ENCODE measurements at regions not wholly inside any gene's neighbourhood (a gene's known extent, or its start where the extent isn't known, plus 50 kb on each side); places are given as distances from the start of the nearest gene placed in this dataset.
A peak's percentile ranks its signal among the peaks of the same experiment; 100 is the strongest.
"Not testable (repeated sequence)": the region's sequence is repeated elsewhere in the genome, so short reads cannot be mapped to it uniquely, and the experiment has no call there.

GRCh38 chr11:101705972-101706371, 122.2 kb upstream of the TRPC6 start:
- no peak for DNase-seq
- H4K5ac ChIP-seq (ENCODE audit: insufficient read length, low read depth, low read length) = no peak overlapping the region

GRCh38 chr11:101694869-101695268, 111.1 kb upstream of the TRPC6 start:
- H3K27me3 ChIP-seq (ENCODE audit: insufficient read depth, low read length); H2BK12ac ChIP-seq (ENCODE audit: insufficient read length, low read depth, low read length); H3K23ac ChIP-seq (ENCODE audit: insufficient read length, low read depth, low read length); H3K4ac ChIP-seq (ENCODE audit: low read depth, low read length); H3K27ac ChIP-seq (ENCODE audit: insufficient read length, low read depth, low read length); H4K91ac ChIP-seq (ENCODE audit: insufficient read length, low read depth, low read length); H3K56ac ChIP-seq (ENCODE audit: insufficient read length, low read depth, low read length); H3K79me2 ChIP-seq (ENCODE audit: insufficient read depth, low read length); H2BK5ac ChIP-seq (ENCODE audit: insufficient read length, low read length); H4K8ac ChIP-seq (replicated peaks; ENCODE audit: insufficient read length, low read depth, low read length); H3K4me3 Mint-ChIP-seq; H3K4me1 ChIP-seq (ENCODE audit: insufficient read depth, low read length); H3K18ac ChIP-seq (ENCODE audit: insufficient read length, low read depth, low read length); H3K79me1 ChIP-seq (ENCODE audit: insufficient read depth, low read depth, low read length, poor library complexity, severe bottlenecking); H3K4me2 ChIP-seq (ENCODE audit: insufficient read depth, insufficient read length, low read length); H3K23me2 ChIP-seq (ENCODE audit: insufficient read length, low read depth, low read length, poor library complexity, severe bottlenecking); H3K14ac ChIP-seq (ENCODE audit: insufficient read depth, low read length); H2AK5ac ChIP-seq (ENCODE audit: insufficient read length, low read length); H2AFZ ChIP-seq (ENCODE audit: low read length); H3K9ac ChIP-seq (ENCODE audit: extremely low read depth, insufficient read length, low read length); H2BK20ac ChIP-seq (ENCODE audit: low read depth, low read length, poor library complexity, severe bottlenecking); DNase-seq; H4K5ac ChIP-seq (ENCODE audit: insufficient read length, low read depth, low read length); H2BK120ac ChIP-seq (ENCODE audit: low read depth, low read length, poor library complexity, severe bottlenecking); H2BK15ac ChIP-seq (ENCODE audit: low read depth, low read length); H3K27me3 Mint-ChIP-seq (ENCODE audit: low read depth); H3K9me3 Mint-ChIP-seq; H3T11ph ChIP-seq (ENCODE audit: low read length); H4K20me1 ChIP-seq (ENCODE audit: control insufficient read depth, insufficient read depth, insufficient read length); H3K9me3 ChIP-seq (ENCODE audit: control insufficient read depth, low read depth, low read length): not testable (repeated sequence)
- WGBS (ENCODE audit: extremely low coverage, insufficient read length, low lambda C conversion rate) = no CpG with 5 or more reads among the region's 3 CpGs
- Mint-ChIP-seq H3K4me1 (peaks cover 8 to 14% of the 10 kb centered on the region in 2 experiments), H3K36me3 (ENCODE audit: insufficient read depth in 1 of 3, low read depth in 3 of 3) (peaks cover 0 to 14% (median 5%) of the 10 kb centered on the region in 3 experiments; a peak in 3 of 7 replicates), H3K27ac (peak overlapping the region in 1 of 3 experiments; percentile 96; a peak in 2 of 7 replicates)

More at GRCh38 chr11:101705972-101706371, 122.2 kb upstream of the TRPC6 start:
- Histone ChIP-seq H4K91ac (ENCODE audit: insufficient read length, low read depth, low read length) (no peak overlapping the region), H3K56ac (ENCODE audit: insufficient read length, low read depth, low read length) (no peak overlapping the region), H2BK120ac (ENCODE audit: low read depth, low read length, poor library complexity, severe bottlenecking) (no peak overlapping the region), H3K4me2 (ENCODE audit: insufficient read depth, insufficient read length, low read length) (no peak overlapping the region), H3K27me3 (ENCODE audit: insufficient read depth, low read length) (no peaks in the 10 kb centered on the region), H3K23me2 (ENCODE audit: insufficient read length, low read depth, low read length, poor library complexity, severe bottlenecking) (no peaks in the 10 kb centered on the region), H3K23ac (ENCODE audit: insufficient read length, low read depth, low read length) (no peak overlapping the region), H3K79me2 (ENCODE audit: insufficient read depth, low read length) (no peaks in the 10 kb centered on the region), H3K14ac (ENCODE audit: insufficient read depth, low read length) (no peak overlapping the region), H3K18ac (ENCODE audit: insufficient read length, low read depth, low read length) (no peak overlapping the region), H4K8ac (replicated peaks; ENCODE audit: insufficient read length, low read depth, low read length) (no peak overlapping the region), H3K9ac (ENCODE audit: extremely low read depth, insufficient read length, low read length) (no peak overlapping the region), H2AK5ac (ENCODE audit: insufficient read length, low read length) (no peak overlapping the region), H3K79me1 (ENCODE audit: insufficient read depth, low read depth, low read length, poor library complexity, severe bottlenecking) (no peaks in the 10 kb centered on the region), H2AFZ (ENCODE audit: low read length) (no peak overlapping the region), H3K9me3 (ENCODE audit: control insufficient read depth, low read depth, low read length) (no peaks in the 10 kb centered on the region), H3K4ac (ENCODE audit: low read depth, low read length) (no peak overlapping the region), H3K27ac (ENCODE audit: insufficient read length, low read depth, low read length) (no peak overlapping the region), H3K4me1 (ENCODE audit: insufficient read depth, low read length) (0 out of 2 replicates have a peak, but pooled peaks cover 3% of the 10 kb centered on the region), H2BK12ac (ENCODE audit: insufficient read length, low read depth, low read length) (no peak overlapping the region), H2BK15ac (ENCODE audit: low read depth, low read length) (no peak overlapping the region), H4K20me1 (ENCODE audit: control insufficient read depth, insufficient read depth, insufficient read length) (no peaks in the 10 kb centered on the region), H2BK20ac (ENCODE audit: low read depth, low read length, poor library complexity, severe bottlenecking) (no peak overlapping the region), H3T11ph (ENCODE audit: low read length) (no peak overlapping the region), H2BK5ac (ENCODE audit: insufficient read length, low read length) (no peak overlapping the region)
- WGBS (ENCODE audit: extremely low coverage, insufficient read length, low lambda C conversion rate) = no CpG with 5 or more reads among the region's 1 CpG
- Mint-ChIP-seq H3K27me3 (ENCODE audit: low read depth) (no peaks in the 10 kb centered on the region; the same call in 1 of the 2 replicates), H3K4me1 (peaks cover 25 to 35% of the 10 kb centered on the region in 2 experiments), H3K27ac (peak overlapping the region in 2 of 3 experiments; percentile 41 to 86; a peak in 2 of 7 replicates), H3K36me3 (ENCODE audit: insufficient read depth in 1 of 3, low read depth in 3 of 3) (peaks cover 0 to 20% (median 14%) of the 10 kb centered on the region in 3 experiments; a peak in 4 of 7 replicates), H3K9me3 (peaks cover 0 to 5% of the 10 kb centered on the region in 2 experiments; a peak in 2 of 5 replicates), H3K4me3 (no peak overlapping the region)
- TF ChIP-seq, protein P1, sequence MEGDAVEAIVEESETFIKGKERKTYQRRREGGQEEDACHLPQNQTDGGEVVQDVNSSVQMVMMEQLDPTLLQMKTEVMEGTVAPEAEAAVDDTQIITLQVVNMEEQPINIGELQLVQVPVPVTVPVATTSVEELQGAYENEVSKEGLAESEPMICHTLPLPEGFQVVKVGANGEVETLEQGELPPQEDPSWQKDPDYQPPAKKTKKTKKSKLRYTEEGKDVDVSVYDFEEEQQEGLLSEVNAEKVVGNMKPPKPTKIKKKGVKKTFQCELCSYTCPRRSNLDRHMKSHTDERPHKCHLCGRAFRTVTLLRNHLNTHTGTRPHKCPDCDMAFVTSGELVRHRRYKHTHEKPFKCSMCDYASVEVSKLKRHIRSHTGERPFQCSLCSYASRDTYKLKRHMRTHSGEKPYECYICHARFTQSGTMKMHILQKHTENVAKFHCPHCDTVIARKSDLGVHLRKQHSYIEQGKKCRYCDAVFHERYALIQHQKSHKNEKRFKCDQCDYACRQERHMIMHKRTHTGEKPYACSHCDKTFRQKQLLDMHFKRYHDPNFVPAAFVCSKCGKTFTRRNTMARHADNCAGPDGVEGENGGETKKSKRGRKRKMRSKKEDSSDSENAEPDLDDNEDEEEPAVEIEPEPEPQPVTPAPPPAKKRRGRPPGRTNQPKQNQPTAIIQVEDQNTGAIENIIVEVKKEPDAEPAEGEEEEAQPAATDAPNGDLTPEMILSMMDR (conservative IDR thresholded peaks at IDR 0.05) = no peak

Measured in H9 (cell line).